Activated CD4-positive, alpha-beta T cell treated with anti-CD3 and anti-CD28 coated beads for 1 hour (primary cell): ENCODE measurements at regions not wholly inside any gene's neighbourhood (a gene's known extent, or its start where the extent isn't known, plus 50 kb on each side); places are given as distances from the start of the nearest gene placed in this dataset.
"Not testable (repeated sequence)": the region's sequence is repeated elsewhere in the genome, so short reads cannot be mapped to it uniquely, and the experiment has no call there.

Experiments
- DNase-seq: peaks from one replicate; pipeline ENCODE4 v3.0.0-alpha.2; 2020

DNA sequence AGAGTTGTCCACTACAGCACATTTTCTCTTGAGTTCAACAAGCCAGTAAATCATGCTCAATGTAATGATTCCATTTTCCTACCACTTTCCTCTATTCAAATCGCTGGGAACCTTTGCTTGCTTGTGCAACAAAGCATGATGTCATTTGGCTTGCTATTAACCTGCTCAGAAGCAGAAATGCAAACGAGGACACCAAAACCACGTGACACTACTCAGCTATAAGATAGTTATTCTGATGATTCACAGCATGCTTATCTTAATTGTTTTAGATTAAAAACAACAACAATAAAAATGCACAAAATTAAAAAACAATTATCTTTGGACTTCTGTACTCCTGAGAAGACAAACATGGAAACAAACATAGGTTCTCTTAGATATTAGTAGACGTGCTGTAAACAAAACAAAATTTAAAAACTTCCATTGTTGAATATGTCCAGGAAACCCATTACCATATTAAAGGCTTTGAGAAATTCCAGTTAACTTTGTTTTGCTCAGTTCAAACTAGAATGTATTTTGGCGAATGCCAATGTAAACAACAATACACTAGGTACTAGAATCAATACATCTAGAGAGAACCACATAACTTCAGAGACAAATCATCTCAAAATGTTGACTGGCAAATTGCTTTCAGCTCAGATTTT, 77.5 kb upstream of the KRAS start:
- no peak for DNase-seq

DNA sequence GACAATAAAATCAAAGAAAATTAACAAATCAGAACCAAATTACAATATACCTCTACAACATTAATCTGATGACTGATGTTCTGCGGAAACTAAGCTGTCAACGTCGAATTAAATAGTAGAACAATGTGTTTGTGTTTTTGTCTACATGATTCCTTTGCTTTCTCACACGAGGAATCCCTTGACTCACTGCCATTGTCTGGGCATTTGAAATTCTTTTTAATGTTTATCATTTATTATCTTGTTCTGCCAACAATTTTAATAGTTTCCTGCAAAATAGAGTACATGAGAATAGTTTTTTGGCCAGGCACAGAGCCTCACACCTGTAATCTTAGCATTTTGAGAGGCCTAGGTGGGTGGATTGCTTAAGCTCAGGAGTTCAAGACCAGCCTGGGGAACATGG, 76.6 kb upstream of the KRAS start:
- no peak for DNase-seq

DNA sequence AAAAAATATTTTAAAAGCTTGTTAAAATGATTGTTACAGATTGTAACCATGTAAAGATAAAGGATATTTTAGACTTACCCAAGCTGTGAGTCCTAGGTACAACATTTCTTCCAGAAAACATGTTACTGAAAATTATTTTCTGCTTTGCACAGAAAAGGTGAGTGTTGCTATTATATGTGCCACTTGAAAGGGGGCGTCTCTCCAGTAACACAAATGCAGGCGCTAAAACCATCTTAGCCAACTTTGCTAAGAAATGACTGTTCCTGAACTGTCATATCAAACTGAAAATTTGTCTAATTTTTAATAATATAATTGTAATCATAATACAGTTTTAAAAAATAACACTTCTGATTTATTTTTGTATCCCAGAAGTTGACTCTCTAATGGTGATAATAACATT, 75.6 kb upstream of the KRAS start:
- DNase-seq = no peak

DNA sequence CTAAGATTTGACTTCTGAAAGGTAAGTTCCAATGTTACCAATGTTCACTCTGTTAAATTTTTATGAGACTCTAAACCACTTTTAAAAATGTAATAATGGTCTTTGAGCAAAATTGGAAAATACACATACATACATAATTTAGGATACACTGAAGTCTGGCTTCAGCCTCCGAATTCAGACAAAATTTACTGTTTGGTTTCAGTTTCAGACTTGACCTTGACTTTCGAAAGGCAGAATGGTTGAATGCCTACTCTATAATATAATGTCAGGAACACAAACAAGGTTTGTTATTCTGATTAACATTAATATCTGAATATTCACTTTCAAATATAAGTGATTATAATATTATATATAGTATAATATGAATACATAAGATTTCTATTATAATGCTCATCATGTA, 74.1 kb upstream of the KRAS start:
- DNase-seq = no peak

DNA sequence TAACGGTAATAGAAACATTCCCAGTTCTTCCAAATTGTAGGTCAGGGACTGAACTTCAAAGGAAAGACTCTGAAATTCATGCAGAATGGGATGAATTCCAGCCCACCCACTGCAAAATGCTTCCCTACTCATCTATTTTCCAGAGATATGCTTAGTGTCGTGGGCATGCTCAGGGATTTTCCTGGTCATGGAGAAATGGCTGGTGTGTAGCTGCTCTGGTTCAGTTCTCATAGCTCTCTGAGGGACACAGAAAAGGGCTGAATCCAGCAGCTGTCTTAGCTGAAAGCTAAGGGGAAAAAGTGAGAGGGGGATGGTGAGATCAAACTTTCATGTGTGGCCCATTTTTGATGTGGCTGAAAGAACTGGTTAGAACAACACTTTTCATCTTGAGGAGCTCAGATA, 72.9 kb upstream of the KRAS start:
- DNase-seq = no peak

DNA sequence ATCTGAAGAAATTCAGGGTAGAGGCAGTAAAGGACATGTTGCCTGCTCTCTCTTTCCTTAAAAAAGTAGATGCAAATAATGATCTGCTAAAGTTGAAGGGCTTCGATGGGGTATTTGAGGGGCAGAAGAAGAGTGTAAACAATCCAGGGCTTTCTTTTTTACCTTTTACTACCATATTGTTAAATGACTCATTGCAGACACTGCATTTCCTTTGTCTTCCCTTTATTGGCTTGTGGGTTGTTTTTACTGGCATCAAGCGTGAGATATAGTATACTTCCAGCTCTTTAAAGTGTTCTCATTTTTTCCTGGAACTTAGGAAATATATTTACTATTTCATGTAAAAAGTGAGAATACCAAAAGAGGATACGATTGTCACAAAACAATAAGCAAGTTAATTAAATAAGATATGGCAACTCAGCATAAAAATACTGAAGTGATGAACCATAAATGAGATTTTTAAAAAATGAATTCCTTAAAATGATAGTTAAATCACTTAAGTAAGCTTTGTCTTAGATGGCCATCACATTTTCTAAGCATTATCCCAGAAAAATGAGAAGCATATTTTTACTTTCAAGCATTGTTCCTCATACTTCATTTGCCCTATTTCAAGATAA, 72.3 kb upstream of the KRAS start:
- no peak for DNase-seq

DNA sequence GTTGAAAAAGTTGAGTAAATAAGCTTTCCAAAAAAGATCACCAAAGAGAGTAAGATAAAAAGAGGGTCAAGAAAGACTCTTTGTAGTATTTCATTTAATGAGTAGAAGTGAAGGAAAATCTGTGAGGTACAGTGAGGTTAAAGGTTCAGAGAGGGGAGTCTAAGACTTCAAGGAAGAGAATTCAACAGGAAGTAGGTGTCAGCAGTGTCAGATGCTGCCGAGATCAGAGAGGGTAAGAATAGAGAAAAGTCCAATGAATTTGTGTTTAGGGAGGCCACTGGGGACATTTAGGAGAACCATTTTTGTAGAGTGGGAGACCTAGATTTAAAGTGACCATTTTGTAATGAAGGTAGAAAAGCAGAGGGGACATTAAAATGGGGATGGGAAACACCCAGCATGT, 71.6 kb upstream of the KRAS start:
- no peak for DNase-seq

DNA sequence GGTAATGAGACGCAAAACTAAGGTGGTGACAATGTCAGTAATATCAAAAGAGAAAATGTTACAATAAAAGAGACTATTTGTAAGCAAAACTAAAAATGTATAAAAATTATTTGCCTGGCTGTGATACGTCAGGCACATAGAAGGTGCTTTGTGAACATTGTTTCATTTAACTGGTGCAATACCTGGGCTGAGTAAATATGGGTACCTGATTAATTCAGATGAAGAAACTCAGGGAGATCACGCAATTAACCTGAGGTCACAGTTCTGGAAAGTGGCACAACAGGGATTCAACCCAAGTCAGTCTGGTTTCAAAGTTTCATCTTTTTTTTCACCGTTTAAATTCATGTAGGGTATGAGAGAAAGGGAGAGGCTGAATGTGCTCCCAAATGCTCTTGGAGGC, 71.0 kb upstream of the KRAS start:
- no peak for DNase-seq

DNA sequence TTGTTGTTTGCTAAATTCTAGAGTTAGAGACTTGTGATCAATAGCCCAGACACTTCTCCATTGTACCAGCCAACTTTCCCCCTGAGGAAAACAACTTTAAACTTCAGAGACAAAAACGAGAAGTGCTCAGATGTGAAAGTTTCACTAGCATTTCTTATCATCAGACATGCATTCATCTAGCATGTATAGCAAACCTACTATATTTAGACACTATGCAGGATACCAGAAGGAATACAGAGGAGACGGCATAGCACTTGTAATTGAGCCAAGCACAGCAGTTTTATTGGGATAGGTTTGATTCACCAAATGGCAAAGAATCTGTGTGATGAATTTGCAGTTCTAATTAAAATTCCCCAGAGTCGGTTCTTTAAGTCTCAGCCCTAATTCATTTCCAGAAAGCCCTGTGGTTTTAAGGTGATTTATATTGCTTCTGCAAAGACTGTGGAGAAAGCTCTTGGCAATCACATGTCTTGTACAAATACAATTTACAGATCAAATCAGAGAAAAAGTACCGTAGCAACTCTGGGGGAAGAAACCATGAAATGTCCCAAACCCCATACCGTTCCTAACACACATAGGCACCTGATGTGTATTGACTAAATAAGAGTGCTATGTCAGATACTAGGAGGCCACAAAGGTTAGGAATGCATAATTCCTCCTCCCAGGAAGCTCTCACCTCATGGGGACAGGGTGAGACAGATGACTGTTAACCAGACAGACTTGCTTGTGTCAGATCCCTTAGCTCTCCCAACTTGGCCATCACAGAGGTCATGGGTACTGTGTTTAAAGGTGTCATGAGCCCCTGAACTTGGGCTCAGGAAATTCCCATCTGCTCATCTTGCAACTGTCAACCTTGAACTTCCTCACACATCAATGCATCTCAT, 69.6 kb upstream of the KRAS start:
- no peak for DNase-seq

DNA sequence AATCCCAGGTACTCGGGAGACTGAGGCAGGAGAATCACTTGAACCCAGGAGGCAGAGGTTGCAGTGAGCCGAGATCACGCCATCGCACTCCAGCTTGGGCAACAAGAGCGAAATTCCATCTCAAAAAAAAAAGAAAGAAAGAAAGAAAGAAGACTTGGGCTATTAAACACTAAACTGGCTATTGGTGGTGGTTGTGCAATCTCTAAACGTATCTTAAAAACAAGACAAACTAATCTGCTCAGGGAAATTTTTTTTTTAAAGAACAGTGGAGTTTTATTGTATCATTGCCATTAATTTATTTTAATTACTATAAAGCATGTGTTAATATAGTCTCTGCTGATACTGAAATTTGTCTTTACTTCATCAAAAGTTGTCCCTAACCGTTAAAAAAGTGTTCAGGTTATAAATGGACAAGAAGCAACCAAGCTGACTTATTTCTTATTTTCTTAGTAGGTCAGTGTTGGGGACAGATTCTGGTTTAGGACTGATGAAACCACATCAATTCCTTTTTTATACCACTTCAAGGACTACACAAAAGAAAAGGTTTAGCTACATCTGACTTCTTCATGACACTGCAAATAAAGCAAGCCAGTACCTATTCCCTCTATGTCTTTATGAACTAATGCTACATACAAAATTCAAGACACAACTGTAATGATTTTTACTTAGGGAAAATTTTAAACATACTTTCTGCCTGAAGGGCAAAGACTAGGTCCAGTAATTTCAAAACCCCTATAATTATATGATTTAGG, 68.7 kb upstream of the KRAS start:
- no peak for DNase-seq

DNA sequence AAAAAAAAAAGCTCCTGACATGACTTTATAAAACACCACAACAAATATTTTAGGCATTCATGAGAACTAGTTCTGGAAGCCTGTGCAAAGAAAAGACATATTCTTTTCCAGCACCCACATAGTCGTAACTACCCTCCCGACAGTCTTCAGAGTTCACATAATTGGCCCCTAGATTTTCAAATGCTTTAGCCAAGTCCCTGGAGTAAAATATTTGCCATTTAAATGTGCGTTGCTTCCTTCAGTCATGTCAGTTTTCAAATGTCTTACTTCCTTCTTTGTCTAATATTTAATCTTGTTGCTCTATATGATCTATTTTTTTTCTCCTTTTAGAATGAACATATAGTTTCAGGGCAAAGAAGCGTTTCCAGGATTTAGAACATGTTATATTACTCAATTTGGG, 66.8 kb upstream of the KRAS start:
- DNase-seq = no peak

DNA sequence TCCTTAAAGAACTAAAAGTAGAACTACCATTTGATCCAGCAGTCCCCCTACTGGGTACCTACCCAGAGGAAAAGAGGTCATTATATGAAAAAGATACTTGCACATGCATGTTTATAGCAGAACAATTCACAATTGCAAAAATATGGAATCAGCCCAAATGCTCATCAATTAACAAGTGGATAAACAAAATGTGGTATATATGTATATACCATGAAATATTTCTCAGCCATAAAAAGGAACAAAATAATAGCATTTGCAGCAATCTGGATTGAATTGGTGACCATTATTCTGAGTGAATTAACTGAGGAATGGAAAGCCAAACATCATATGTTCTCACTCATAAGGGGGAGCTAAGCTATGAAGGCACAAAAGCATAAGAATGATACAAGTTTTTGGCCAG, 64.7 kb upstream of the KRAS start:
- no peak for DNase-seq

DNA sequence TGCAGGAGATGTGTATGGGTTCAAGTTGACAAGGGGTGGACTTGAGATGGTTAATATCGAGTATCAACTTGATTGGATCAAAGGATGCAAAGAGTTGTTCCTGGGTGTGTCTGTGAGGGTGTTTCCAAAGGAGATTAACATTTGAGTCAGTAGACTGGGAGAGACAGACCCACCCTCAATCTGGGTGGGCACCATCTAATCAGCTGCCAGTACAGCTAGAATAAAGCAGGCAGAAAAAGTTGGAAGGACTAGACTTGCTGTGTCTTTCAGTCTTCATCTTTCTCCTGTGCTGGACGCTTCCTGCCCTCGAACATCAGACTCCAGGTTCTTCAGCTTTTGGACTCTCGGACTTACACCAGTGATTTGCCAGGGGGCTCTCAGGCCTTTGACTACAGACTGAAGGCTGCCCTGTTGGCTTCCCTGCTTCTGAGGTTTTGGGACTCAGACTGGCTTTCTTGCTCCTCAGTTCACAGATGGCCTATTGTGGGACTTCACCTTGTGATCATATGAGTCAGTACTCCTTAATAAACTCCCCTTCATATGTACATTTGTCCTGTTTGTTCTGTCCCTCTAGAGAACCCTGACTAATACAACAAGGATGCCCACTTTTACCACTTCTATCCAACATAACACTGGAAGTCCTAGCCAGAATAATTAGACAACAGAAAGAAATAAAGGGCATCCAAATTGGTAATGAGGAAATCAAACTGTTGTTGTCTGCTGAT, 62.7 kb upstream of the KRAS start:
- not testable (repeated sequence) for DNase-seq

DNA sequence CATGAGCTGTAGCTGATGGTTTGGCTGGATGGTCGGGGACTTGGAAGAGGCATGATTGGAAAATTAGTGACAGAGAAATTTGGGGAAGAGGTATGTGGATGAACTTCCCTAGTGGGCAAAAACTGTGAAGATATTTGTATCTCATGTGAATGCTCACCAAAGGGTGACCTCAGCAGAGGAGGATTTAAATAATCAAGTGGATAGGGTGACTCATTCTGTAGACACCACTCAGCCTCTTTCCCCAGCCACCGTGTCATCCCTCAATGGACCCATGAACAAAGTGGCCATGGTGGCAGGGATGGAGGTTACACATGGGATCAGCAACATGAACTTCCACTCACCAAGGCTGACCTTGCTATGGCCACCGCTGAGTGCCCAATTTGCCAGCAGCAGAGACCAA, 60.8 kb upstream of the KRAS start:
- no peak for DNase-seq

DNA sequence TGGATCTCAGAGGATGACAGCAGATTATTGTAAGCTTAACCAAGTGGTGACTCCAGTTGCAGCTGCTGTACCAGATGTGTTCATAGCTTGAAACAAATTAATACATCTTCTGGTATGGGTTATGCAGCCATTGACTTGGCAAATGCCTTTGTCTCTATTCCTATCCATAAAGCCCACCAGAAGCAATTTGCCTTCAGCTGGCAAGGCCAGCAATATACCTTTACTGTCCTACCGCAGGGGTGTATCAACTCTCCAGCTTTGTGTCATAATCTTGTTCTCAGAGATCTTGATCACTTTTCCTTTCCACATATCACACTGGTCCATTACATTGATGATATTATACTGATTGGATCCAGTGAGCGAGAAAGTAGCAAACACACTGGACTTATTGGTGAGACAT, 59.3 kb upstream of the KRAS start:
- not testable (repeated sequence) for DNase-seq

DNA sequence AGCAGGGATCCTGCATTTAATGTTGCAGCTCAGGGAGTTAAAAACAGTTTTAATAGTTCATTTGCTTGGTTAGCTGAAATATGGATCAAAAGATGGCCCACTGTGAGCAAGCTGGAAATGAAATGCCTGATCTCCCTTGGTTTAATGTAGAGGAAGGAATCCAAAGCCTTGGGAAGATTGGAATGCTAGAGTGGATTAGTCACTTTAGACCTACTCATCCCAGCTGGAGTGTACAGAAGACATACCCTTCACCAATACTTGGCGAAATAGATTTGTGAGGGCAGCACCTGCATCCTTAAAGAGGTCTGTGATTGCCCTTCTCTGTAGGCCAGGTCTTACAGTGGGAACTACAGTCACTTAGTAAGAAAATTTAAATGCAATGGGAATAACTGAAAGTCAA, 58.0 kb upstream of the KRAS start:
- no peak for DNase-seq

DNA sequence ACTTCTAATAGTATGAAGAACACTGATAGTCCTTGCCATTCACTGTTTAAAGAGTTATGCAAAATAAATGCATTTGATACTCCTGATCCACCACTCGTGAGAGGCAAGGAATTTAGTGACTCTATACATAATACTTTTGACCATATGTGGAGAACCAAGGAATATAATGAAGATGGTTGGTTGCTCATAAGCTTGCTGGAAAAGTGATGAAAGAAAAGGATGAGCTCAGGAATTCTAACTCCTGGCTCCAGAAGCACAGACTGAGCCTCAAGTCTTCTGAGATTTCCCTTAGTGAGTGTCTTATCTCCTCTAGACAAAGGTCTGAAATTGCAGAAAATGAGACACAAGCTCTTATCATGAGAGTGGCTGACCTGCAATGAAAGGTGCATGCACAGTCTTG, 57.1 kb upstream of the KRAS start:
- DNase-seq = no peak

DNA sequence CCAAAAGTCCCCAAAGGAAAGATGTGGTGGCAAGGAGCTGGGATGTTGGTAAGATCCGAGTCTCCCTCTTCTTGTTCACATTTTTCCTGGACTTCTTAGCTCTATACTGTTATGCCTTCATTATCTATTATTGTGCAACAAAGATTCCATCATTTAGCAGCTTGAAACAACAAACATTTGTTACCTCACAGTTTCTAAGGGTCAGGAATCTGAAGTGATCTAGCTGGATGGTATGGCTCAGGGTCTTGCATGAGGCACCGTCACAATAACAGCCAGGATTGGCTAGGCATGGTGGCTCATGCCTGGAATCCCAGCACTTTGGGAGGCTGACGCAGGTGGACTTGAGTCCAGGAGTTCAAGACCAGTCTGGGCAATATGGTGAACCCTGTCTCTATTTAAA, 51.1 kb upstream of the KRAS start:
- DNase-seq = no peak
